SW 1271 (cell line): ENCODE measurements at regions not wholly inside any gene's neighbourhood (a gene's known extent, or its start where the extent isn't known, plus 50 kb on each side); places are given as distances from the start of the nearest gene placed in this dataset.

Experiments used
- DNase-seq, 2 experiments: peaks; one replicate each; lab custom pipeline; 2025; lab: John Stamatoyannopoulos, UW

GRCh38 chr13:64314331-64314730 lies 2898.7 kb upstream of the PCDH20 start:
- no peak for DNase-seq

GRCh38 chr13:64311948-64312347 lies 2896.3 kb upstream of the PCDH20 start:
- DNase-seq, result no peak

- no peak for DNase-seq
Observed at GRCh38 chr13:64311112-64311511, 2895.5 kb upstream of the PCDH20 start.

- no peak for DNase-seq
Observed at GRCh38 chr13:64305246-64305645, 2889.6 kb upstream of the PCDH20 start.

- DNase-seq, result no peak
Observed at GRCh38 chr13:64300239-64300638, 2884.6 kb upstream of the PCDH20 start.

DNA sequence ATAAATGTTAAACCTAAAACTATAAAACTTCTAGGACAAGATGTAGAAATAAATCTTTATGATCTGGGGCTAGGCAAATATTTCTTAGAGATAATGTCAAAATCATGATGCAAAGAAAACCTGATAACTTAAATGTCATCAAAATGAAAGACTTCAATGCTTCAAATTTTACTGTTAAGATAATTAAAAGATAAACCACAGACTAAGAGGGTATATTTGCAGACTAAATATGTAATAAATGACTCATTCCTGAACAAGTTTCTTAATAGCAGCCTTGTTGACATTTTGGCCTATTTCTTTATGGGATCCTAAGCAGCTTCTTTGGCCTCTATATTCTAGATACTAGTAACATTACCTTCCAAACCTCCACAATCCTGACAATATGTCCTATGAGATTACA lies 2878.3 kb upstream of the PCDH20 start:
- DNase-seq, result no peak

DNA sequence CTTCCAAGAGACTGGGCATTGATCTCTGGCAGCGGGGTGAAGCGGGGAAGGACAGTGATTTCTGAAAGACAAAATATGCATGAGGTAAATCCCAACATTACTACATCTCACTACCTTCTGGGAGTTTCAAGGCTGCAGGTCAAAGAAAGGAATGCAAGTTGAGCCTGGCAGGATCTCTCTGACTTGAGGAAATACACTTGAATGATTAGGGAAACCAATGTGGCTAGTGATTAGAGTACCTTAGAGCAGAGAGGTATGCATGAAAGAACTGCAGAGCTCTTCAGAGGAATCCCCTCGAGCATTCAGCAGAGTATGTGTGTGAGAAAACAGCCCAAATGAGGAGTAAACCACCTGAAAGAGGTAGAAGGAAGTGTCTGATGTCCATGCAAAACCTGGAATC lies 2874.1 kb upstream of the PCDH20 start:
- no peak for DNase-seq

- DNase-seq, result no peak
Observed at GRCh38 chr13:64283926-64284325, 2868.3 kb upstream of the PCDH20 start.

DNA sequence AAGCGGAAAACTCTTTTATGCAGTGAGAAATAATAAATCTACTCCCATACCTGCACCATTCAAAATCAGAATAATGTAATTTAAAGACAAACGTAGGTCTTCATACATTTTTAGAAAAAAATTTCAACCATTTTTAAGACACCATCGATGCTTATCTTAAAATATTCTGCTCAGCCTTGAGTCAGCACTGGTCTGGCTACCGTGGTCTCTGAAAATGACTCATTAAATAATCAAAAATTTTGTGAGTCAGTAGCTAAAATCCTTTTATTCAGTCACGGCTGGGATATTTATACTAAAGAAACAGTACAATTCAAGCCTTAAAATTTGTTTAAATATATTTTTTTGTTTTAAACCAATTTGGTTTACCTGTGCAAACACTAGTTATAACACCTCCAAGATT lies 2862.8 kb upstream of the PCDH20 start:
- DNase-seq, result no peak

GRCh38 chr13:64277097-64277496 lies 2861.4 kb upstream of the PCDH20 start:
- no peak for DNase-seq

DNA sequence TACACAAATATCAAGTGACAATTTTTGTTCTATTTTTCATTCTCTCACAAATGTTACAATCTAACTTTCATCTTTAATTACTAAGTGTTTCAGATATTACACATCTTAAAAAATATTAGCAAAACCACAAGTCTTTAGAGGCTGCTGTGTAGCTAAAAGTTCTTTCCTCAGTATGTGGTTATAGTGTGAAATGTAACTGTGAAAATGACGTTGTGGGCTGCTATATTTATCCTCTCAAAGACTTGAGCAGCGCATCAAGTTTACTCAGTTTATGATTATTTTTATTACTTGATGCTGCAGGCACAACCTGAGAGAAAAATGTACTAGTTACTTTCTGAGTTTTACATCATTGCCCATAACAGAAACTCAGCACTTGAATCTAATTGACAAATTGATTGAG lies 2860.6 kb upstream of the PCDH20 start:
- no peak for DNase-seq

- DNase-seq, result no peak
Observed at GRCh38 chr13:64274481-64275217, 2859.0 kb upstream of the PCDH20 start.

GRCh38 chr13:64273780-64274179 lies 2858.1 kb upstream of the PCDH20 start:
- no peak for DNase-seq

- DNase-seq, result no peak
Observed at GRCh38 chr13:64272681-64273080, 2857.0 kb upstream of the PCDH20 start.

- no peak for DNase-seq
Observed at GRCh38 chr13:64266024-64266423, 2850.4 kb upstream of the PCDH20 start.

- DNase-seq, result no peak
Observed at GRCh38 chr13:64263285-64263684, 2847.6 kb upstream of the PCDH20 start.

DNA sequence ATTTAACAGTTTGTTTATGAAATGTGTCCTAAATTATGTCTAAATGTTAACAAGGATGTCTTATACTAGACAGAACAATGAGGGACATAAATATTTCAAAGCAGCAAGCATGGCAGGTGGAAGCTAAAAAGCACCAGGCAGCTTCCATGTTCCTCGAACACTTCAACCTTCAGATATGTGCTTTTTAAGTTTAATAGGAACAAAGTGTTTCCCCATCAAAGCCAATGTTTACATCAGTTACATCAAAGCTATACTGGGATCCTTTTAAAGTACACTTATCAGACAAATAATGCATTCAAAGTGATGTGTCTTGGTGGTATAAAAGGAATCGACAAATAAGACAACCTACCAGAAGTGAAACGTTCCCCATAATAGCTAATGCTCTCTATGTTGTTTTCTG lies 2841.1 kb upstream of the PCDH20 start:
- no peak for DNase-seq

GRCh38 chr13:64255988-64256387 lies 2840.3 kb upstream of the PCDH20 start:
- DNase-seq, result no peak

DNA sequence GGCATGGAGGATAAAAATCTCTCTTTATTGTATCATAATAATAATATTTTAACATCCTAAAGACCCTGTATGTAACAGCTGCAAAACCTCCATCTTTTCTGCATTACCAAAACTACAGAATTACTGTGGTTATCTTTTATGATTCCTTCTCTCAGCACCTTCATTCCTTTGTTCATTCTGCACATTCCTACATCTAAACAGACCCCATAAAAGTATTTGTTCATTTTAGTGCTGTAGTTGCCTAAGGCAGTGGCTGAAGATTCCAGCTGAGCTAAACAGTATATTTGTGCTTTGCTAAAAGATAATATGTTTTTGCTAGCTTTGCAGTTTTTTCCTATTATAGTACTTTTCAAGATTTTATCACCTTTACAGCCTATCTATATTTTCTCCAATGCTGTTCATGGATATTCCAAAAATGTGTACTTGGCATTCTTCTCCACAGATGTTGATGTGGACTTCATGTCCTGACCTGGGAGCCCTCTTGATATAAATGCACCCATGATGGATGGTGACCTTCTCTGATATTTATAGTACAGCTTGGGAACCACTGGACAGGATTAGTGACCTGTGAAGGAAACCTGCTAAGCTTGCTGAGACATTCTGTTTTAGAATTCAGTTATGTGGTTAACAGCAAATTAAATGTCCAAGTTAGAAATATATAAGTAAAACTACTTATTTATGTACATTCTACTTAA lies 2832.9 kb upstream of the PCDH20 start:
- DNase-seq, result no peak

- peak in 1 of 2 experiments; percentile 3 for DNase-seq
Observed at GRCh38 chr13:64239372-64239771, 2823.7 kb upstream of the PCDH20 start.

- DNase-seq, result no peak
Observed at GRCh38 chr13:64234255-64234654, 2818.6 kb upstream of the PCDH20 start.

GRCh38 chr13:64223016-64223415 lies 2807.4 kb upstream of the PCDH20 start:
- DNase-seq, result no peak

DNA sequence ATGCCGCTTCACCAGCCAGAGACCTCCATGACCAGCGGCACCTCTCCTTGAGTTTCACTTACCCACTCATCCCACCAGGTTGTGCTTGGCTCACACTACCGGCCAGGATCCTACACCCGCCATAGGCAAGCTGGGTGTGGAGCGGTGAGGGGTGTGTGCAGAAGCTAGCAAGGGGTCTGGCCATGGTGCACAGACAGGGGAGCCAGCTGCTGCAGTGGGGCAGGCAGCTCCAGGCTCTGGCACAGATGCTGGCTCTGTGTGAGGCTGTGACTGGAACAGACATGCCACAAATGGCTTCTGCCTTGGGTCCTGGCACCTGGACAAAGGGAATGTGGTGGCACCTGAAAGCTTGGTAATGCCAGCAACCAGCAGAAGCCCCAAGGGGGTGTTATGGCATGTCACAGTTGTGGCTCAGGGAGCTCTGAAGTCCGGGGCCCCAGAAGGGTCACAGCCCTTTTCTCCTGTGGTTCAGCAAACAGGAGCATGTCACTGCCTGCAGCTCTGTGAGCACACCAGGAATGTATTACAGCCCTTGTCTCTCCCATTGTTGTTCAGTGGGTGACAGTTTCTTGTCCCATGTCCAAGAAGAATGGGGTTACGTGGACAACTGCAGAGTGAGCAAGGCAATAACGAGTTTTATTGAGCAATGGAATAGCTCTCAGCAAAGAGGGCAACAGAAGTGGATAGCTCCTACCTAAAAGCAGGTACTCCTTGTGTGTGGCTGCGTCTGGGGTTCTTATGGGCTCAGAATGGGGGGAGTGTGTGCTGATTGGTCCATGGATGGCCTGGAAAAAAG lies 2791.0 kb upstream of the PCDH20 start:
- no peak for DNase-seq
